Panc1 (cell line): ENCODE measurements at regions not wholly inside any gene's neighbourhood (a gene's known extent, or its start where the extent isn't known, plus 50 kb on each side); places are given as distances from the start of the nearest gene placed in this dataset.

Source experiments
- ATAC-seq: fragments of 200-7000 bp; cut with Tn5 transposase; 2 replicates; pipeline ENCODE4 v1.9.1; 2020; ENCODE audit warnings: mild to moderate bottlenecking, moderate library complexity
- BruUV-seq: library from RNA; stranded (reverse); fragments of 400-500 nt; replicated peaks from 2 replicates; lab custom pipeline; 2021; lab: Mats Ljungman, UMichigan
- CTCF ChIA-PET: fragments of 300-600 bp; sonication (Branson Sonifier 250); formaldehyde crosslinking; loops from one replicate; lab custom pipeline; 2022; ENCODE audit warnings: antibody characterized with exemption; lab: Charles Lee
- POLR2A ChIA-PET: fragments of 300-600 bp; sonication (Branson Sonifier 250); formaldehyde crosslinking; loops from one replicate; lab custom pipeline; 2022; ENCODE audit warnings: antibody characterized with exemption; lab: Charles Lee
- DNase-seq: peaks from one replicate; pipeline ENCODE4 v3.0.0-alpha.2; 2010; ENCODE audit warnings: low read depth, low spot score
- H3K27ac ChIP-seq: 2 replicates; pipeline ENCODE4 v1.5.1; 2011; ENCODE audit warnings: mild to moderate bottlenecking, low read length, inconsistent platforms
- H3K27me3 ChIP-seq: fragments of 200-500 bp; sonication (Bioruptor generic); 2 replicates; pipeline ENCODE4 v1.6.0; 2014; ENCODE audit warnings: low read length, inconsistent platforms; ENCODE audit not compliant: control insufficient read depth, insufficient read depth
- H3K36me3 ChIP-seq: fragments of 200-500 bp; sonication (Bioruptor generic); 2 replicates; pipeline ENCODE4 v1.5.1; 2014; ENCODE audit warnings: inconsistent platforms, mild to moderate bottlenecking, low read length, moderate library complexity; ENCODE audit not compliant: control insufficient read depth, insufficient read depth
- H3K4me1 ChIP-seq: 2 replicates; pipeline ENCODE4 v1.5.1; 2011; ENCODE audit warnings: inconsistent platforms, mild to moderate bottlenecking, low read length, moderate library complexity; ENCODE audit not compliant: control insufficient read depth, insufficient read depth
- H3K4me3 ChIP-seq, 2 experiments: 2 replicates each; pipeline ENCODE4 v1.5.1; 2011 to 2012; ENCODE audit warnings: low read depth in 2 of 2, low read length in 2 of 2, mild to moderate bottlenecking in 2 of 2, inconsistent platforms in 1 of 2, moderate library complexity in 1 of 2
- H3K9me3 ChIP-seq: fragments of 200-500 bp; sonication (Bioruptor generic); 2 replicates; pipeline ENCODE4 v1.5.1; 2014; ENCODE audit warnings: low read depth, mild to moderate bottlenecking, inconsistent platforms, low read length, moderate library complexity; ENCODE audit not compliant: control insufficient read depth, insufficient read depth
- CTCF ChIP-seq: fragments of 450-650 bp; IDR thresholded peaks from 2 replicates; pipeline ENCODE4 v1.5.1; 2017; ENCODE audit warnings: mild to moderate bottlenecking
- POLR2AphosphoS5 ChIP-seq: IDR thresholded peaks from 2 replicates; pipeline ENCODE4 v1.6.1; 2012; ENCODE audit warnings: mild to moderate bottlenecking, low read depth, low read length, moderate library complexity
- REST ChIP-seq, 2 experiments: IDR thresholded peaks; 2 replicates each; pipeline ENCODE4 v1.6.1; 2011 to 2012; ENCODE audit warnings: low read depth in 2 of 2, control low read depth in 1 of 2, low read length in 1 of 2, mild to moderate bottlenecking in 1 of 2, moderate library complexity in 1 of 2; ENCODE audit not compliant: insufficient read depth in 1 of 2
- SIN3A ChIP-seq: IDR thresholded peaks from 2 replicates; pipeline ENCODE4 v1.6.1; 2012; ENCODE audit warnings: low read depth, mild to moderate bottlenecking, low read length, moderate library complexity, borderline replicate concordance; ENCODE audit not compliant: insufficient read depth
- TCF7L2 ChIP-seq: IDR thresholded peaks from 2 replicates; pipeline ENCODE4 v1.6.1; 2011; ENCODE audit warnings: mild to moderate bottlenecking, low read depth, low read length, inconsistent platforms
- in situ Hi-C: cut with HindIII; loops from 2 replicates; pipeline ENCODE4 v1.10.0; 2016; ENCODE audit warnings: low sequenced_read_pairs, low pct_unique_long_range_greater_than_20kb
- intact Hi-C: fragments of 100-400 bp; cut with micrococcal nuclease; formaldehyde crosslinking; loops from one replicate; pipeline ENCODE4 v1.10.0; 2022; ENCODE audit not compliant: unreplicated experiment

DNA sequence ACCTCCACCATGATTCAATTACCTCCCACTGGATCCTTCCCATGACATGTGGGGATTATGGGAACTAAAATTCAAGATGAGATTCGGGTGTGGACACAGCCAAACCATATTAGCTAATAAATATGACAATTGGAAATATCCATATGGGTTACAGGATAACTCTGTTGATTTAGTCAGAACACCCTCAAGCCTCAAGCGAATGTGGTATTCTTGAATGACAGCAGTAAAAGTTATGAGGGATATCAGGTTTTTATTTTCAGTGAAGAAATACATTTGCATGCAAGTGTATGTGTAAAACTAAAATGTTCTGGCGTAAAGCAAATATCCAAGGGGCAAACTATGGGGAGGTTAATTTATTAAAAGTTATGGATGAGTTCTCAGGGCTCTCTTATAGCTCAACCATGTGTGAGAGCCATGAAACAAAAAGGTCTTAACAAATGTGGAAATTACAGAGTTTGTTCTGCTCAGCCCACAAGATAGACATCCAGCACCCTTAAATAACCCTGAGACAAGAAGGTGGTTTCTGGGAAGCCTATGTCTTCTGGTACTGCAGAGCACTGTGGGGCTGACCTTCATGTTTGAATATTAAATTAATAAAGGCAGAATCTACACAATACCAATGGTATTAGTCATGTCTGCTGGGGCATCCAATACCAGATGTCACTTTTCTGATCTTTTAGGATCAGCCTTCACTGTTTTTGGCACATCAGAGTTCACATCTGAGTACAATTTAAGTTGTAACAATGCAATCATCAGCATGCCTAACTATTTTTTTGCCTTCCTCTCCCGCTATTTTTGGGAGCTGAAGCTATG is 370.5 kb upstream of the RSPO3 start:
- DNase-seq (no peak), ATAC-seq (no peak)
- no peaks in the 10 kb centered on the region for H3K36me3 ChIP-seq
- CTCF ChIA-PET = no interaction called here
- POLR2A ChIA-PET = no interaction called here
- intact Hi-C loops (no loop called here), in situ Hi-C loops (no loop called here)
- H3K27me3 ChIP-seq = no peaks in the 10 kb centered on the region
- H3K9me3 ChIP-seq = 0 out of 2 replicates have a peak, but pooled peaks cover 3% of the 10 kb centered on the region
- BruUV-seq = no TSS peak
- TF ChIP-seq TCF7L2 = no peak
- no peak for TF ChIP-seq CTCF
- TF ChIP-seq SIN3A = no peak
- no peak for TF ChIP-seq REST (IDR thresholded peaks at IDR 0.05; ENCODE audit: insufficient read depth in 1 of 2, low read depth in 2 of 2, low read length in 1 of 2)
- no peak for TF ChIP-seq POLR2AphosphoS5
- no peak overlapping the region for H3K4me3 ChIP-seq
- H3K4me1 ChIP-seq = no peaks in the 10 kb centered on the region
- no peak overlapping the region for H3K27ac ChIP-seq

DNA sequence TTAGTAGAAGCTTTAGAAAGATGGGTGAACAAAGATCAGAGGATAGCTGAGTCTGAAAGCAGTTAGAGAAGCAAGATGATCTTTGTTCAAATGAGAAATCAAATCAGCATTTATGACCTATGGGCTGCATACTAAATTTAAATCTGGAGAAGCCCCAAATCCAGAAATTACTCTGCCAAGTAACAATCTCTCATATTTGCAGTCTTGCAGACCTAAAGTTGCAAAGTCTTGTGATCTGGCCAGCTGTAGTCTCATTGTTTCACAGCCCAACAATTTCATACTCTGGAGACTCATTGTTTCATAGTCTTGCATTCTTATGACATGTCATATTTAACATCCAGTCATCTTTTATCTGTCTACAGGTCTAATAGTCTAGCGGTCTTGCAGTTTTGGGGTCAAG is 364.9 kb upstream of the RSPO3 start:
- ChIA-PET CTCF (no interaction called here), POLR2A (no interaction called here)
- in situ Hi-C loops = no loop called here
- intact Hi-C loops = no loop called here
- H3K27me3 ChIP-seq = no peaks in the 10 kb centered on the region
- H3K27ac ChIP-seq = no peak overlapping the region
- no TSS peak for BruUV-seq
- TF ChIP-seq POLR2AphosphoS5 = no peak
- TF ChIP-seq REST (IDR thresholded peaks at IDR 0.05; ENCODE audit: insufficient read depth in 1 of 2, low read depth in 2 of 2, low read length in 1 of 2) = no peak
- TF ChIP-seq SIN3A = no peak
- TF ChIP-seq TCF7L2 = no peak
- TF ChIP-seq CTCF = no peak
- no peak for DNase-seq
- no peaks in the 10 kb centered on the region for H3K4me1 ChIP-seq
- no peak overlapping the region for H3K4me3 ChIP-seq
- H3K36me3 ChIP-seq = no peaks in the 10 kb centered on the region
- no peak for ATAC-seq
- H3K9me3 ChIP-seq = 0 out of 2 replicates have a peak, but pooled peaks cover 3% of the 10 kb centered on the region
